ENCODE measurements at regions not wholly inside any gene's neighbourhood (a gene's known extent, or its start where the extent isn't known, plus 50 kb on each side); places are given as distances from the start of the nearest gene placed in this dataset.

DNA sequence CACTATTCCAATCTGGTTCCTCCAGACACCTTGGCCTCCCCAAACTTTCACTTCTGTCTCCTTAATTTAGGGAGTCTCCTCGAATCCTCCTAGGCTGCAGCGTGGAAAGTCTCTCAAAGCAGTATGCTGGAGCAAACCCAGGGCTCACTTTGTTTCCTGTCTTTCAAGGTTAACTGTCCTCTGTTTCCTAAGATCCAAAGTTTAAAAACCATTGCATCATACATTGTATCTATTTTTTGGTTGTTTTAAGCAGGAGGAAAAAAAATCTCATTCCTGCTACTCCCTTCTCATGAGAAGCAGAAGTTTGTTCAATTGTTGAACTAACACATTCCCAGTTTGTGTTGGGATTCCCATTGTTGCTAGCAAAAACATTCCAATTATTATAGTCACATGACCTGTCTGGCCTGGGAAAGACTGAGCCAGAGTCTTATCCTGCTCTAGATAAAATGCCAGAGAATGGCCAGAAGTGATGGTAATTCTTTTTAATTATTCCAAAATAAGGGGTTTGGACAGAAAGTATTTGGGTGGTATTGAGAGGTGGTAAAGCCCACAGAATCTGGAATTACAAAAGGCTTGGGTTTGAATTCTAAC is 67.3 kb downstream of the HSPB8 start:
- no peak for DNase-seq

DNA sequence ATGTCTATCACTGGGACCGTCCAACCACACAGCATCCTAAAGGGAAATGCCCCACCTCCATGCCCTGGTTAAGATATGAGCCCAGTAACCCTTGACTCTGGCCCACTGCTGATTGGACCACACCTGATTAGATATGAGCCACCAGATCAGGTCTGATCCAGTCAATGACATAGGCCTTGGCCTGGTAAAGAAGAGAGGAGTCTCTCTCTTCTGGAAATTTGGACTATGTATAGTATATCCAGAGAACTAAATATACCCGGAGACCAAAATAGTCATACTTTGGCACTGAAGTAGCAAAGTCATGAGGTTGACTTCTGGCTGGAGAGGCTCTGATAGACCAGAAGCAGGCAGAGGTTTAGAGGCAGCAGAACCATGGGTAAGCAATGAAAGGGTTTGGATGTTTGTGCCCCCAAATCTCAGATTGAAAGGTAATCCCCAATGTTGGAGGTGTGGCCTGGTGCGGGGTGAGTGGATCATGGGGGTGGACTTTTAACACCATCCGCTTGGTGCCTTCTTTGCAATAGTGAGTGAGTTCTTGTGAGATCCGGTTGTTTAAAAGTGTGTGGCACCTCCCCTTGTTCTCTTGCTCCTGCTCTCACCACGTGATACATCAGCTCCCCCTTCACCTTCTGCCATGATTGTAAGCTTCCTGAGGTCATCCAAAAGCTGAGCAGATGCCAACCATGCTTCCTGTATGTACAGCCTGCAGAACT is 68.4 kb downstream of the HSPB8 start:
- no peak for DNase-seq

DNA sequence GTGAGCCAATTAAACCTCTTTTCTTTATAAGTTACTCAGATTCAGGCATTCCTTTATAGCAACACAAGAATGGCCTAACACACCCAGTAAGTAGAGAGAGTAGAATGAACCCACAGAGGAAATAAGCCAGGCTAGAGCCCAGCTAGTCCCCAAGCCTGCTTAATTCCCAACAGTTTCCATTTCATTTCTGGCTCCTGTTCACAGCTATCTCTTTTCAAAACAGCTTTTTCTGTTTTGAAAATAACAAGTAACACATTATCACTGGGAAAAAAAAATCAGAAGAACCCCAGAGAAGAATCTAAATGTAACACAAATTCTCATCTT is 69.0 kb downstream of the HSPB8 start:
- no peak for DNase-seq

DNA sequence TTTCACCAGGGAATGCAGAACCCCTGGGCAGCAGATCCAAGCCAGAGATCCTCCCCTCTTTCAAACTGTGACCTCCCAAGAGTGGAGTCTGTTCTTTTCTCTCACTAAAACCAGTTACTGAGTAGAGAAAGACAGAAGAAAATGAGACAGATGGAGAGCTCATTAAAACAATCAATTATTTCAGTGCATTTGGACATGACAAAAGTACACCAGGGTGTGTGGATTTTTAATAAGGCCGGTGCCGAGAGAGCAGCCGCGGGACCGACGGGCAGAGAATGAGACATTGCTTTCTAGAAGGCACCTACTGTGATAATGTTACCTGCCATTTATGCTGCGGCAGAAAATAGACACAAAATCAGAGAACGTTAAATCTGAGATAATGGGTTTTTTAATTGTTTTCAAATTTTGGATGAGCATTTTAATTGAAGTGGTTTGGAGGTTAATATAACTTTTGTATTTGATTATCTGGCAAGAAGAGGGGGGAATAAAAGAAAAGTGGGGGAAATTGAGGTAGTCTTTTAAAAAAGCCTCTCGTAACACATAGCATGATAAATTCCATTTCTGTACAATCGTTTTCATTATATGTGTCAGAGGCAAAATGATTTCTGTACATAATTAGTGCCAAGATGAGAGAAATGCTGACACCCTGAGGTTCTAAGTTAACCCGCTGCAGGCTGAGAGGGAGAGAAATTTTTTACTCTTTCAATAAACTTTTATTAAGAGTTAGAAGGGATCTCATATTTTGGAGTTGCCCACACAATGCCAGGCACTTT is 70.8 kb downstream of the HSPB8 start:
- no peak for DNase-seq

DNA sequence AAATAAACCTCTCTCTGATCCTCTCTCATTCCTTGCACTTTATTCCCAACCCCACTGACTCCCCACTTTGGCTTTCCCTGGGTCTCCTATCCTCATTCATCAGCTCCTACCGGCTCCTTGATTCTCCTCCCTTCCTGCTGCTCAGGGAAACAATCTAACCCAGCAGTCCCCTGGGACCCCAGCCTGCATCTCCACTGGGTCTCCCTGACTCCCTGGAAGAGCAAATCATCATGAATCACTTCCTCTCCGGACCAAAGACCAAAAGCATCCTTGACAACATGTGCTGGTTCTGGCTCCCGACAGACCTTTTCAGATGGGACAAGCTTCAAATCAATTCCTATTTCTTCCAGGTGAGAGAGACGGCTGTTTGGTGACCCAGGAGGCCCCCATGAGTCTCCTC is 76.6 kb downstream of the HSPB8 start:
- no peak for DNase-seq

DNA sequence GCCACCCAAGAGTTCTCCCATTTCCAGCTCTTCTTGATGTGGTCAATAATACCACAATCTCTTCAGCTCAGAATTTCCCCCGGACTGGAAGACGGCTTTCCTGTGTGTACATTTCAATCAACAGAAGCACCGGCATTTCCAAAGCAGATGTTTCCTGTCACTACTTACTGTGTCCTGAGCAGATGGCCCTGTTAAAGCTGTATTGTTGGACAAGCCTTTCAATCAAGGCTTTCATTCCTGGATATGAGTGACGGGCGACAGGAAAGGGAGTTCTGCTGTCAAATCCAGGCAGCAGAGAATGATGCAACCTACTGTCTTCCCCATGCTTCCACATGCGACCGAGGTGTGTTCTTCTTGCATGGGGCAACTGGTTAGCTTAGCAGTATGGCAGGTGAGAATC is 76.4 kb upstream of the CCDC60 start:
- peak; percentile 96 for DNase-seq

DNA sequence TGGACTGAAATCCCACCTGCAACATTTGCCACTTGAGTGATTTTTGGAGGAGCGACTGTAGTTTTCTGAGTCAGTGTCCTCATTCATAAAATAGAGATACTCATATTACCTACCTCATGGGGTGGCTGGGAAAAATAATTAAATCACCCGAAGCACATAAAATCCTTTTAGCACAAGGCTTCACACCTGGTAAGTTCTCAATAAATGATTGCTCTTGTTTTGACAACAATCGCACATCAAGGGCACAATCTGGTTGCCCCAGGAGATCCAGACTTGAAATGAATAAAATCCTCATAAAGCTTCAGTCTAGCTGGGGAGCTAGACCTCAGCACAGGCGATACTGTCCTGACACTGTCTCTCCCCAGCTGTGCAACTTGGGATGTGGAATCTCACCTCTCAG is 76.0 kb upstream of the CCDC60 start:
- DNase-seq, result peak; percentile 60

DNA sequence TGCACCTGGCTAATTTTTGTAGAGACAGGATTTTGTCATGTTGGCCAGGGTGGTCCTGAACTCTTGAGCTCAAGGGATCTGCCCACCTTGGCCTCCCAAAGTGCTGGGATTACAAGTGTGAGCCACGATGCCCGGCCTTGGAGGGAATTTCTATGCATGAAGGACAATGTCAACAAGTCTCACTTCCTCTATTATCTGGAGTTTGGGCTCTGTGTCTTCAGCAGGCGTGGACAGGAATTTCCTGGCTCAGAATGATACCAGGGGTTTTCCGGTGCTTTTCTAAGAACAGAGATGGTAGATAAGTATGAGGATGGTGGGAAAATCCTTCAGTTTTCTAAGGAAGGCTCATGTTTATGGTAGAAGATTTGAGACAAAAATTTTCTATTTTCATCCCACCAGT is 75.0 kb upstream of the CCDC60 start:
- DNase-seq, result no peak

DNA sequence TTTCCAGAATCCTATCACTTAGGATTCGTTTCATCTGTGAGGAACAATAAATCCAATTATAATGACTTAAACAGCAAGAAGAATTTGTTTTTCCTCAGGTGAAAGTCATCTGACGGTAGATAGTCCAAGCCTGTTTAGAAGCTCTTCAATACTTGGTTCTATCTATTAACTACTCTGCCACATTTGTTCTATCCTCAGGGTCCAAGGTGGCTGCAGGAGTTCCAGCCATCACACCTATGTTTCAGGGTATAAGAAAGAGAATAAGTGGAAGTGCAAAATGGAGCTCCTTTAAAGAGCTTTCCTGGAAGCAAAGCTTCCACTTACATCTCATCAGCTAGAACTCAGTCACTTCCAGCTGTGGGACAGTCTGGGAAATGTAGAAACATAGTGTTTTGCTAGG is 72.1 kb upstream of the CCDC60 start:
- no peak for DNase-seq

DNA sequence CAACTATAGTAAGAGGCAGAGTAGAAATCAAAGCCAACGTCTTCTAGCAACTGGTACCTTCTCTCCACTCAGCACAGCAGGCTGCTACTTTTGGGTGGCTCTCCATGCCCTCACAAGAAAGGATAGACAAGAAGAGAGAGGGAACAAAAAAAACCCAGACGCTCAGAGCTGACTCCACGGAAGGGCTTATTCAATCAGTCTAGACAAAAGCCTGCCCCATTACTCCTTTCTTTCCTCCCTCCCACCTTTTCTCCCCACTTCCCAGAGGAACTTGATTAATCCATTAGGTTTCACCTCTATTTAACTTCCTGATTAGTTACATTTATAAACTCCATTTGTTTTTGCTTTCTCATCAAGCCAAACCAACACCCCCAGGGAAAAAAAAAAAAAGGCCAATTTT is 71.1 kb upstream of the CCDC60 start:
- DNase-seq, result no peak

DNA sequence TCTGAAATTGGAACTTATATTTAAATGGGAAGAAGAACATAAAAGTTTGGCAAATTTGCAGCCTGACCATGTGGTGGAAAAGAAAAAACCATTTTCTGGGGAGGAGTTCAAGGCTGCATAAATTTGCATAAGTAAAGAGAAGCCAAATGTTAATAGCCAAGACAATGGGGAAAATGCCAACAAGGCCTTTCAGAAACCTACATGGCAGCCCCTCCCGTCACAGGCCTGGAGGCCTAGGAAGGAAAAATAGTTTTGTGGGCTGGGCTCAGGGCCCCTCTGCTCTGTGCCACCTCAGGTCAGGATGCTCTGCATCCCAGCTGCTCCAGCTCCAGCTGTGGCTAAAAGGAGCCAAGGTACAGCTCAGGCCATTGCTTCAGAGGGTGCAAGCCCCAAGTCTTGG is 67.6 kb upstream of the CCDC60 start:
- DNase-seq, result no peak

DNA sequence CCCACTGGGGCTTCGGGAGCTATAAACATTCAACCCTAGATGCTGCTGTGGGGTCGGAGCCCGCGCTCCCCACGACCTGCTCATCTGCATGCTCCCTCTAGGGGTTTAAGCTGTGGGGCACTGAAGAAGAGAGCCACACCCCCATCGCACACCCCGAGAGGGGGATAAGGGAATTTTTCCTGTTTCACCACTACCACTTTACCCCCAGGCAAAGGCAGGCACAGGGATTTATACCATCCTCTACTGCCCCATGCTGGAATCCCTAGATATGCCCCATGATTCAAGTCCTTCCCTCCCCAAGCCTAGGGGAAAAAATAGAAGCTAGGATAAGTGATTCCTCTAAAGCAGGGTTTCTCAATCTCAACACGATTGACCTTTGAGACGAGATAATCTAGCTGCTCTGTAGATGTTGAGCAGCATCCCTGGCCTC is 59.9 kb upstream of the CCDC60 start:
- DNase-seq, result no peak

DNA sequence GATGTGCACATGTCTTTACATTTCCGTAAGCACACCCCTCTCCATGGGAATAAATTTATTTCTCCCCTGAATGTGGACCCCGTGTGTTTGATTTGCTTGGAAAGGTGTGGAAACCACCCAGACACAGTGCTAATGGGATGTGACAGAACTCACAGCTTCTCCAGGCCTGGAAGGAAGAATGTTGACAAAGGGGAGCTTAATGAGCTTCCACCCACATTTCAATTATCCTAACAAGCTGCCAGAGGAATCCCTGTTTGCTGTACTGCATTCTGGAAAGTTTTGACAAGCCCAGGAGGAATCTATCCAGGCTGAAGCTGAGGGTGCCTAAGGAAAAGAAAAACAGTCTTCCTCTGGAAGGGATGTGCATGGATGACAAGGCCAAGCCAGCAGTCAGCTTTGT is 51.2 kb upstream of the CCDC60 start:
- DNase-seq, result peak; percentile 33

Measured in NCI-H82 (cell line).